HEK293 (cell line): ENCODE measurements at regions not wholly inside any gene's neighbourhood (a gene's known extent, or its start where the extent isn't known, plus 50 kb on each side); places are given as distances from the start of the nearest gene placed in this dataset.

Source experiments
- CTCF ChIA-PET: fragments of 350-600 bp; formaldehyde crosslinking; extraction: SDS; loops from one replicate; lab custom pipeline; 2021; ENCODE audit warnings: antibody characterized with exemption; lab: Yijun Ruan, JAX
- POLR2A ChIA-PET: fragments of 300-600 bp; formaldehyde crosslinking; extraction: SDS; loops from one replicate; lab custom pipeline; 2020; ENCODE audit warnings: antibody characterized with exemption, inconsistent platforms; lab: Yijun Ruan, JAX
- H3K27ac ChIP-seq: fragments of 200-500 bp; sonication (Bioruptor generic); 2 replicates; pipeline ENCODE4 v1.5.1; 2014; ENCODE audit warnings: low read depth, low read length, control low read depth, inconsistent platforms; ENCODE audit errors: extremely low read depth
- H3K36me3 ChIP-seq, 2 experiments: fragments of 200-500 bp in 1 of 2; sonication (Bioruptor generic) in 1 of 2; 1 replicate in 1 of 2; 2 replicates in 1 of 2; pipeline ENCODE4 v1.5.1; 2014 to 2017; ENCODE audit warnings: inconsistent platforms in 2 of 2, low read length in 2 of 2; ENCODE audit not compliant: control insufficient read depth in 2 of 2, insufficient read depth in 1 of 2
- H3K4me1 ChIP-seq: fragments of 200-500 bp; sonication (Bioruptor generic); 2 replicates; pipeline ENCODE4 v1.5.1; 2014; ENCODE audit warnings: mild to moderate bottlenecking, low read length, inconsistent platforms; ENCODE audit not compliant: control insufficient read depth, insufficient read depth
- H3K4me3 ChIP-seq: 2 replicates; pipeline ENCODE4 v1.5.1; 2011; ENCODE audit warnings: low read depth, mild to moderate bottlenecking, control low read depth, low read length, moderate library complexity
- H3K9me3 ChIP-seq: fragments of 200-500 bp; sonication (Bioruptor generic); 2 replicates; pipeline ENCODE4 v1.5.1; 2014; ENCODE audit warnings: low read depth, low read length, inconsistent platforms; ENCODE audit not compliant: control insufficient read depth, insufficient read depth
- HOXD13 ChIP-seq: sonication (generic); formaldehyde crosslinking; IDR thresholded peaks from 2 replicates; pipeline ENCODE4 v1.8.0; 2022; ENCODE audit warnings: missing genetic modification reagents, borderline replicate concordance
- KLF8 ChIP-seq: fragments of 450-650 bp; formaldehyde crosslinking; IDR thresholded peaks from 2 replicates; pipeline ENCODE4 v1.5.1; 2016; ENCODE audit warnings: missing biosample characterization, missing genetic modification characterization
- OVOL3 ChIP-seq: fragments of 450-650 bp; formaldehyde crosslinking; IDR thresholded peaks from 2 replicates; pipeline ENCODE4 v1.5.1; 2016; ENCODE audit warnings: missing biosample characterization, missing genetic modification characterization
- PRDM6 ChIP-seq: fragments of 450-650 bp; formaldehyde crosslinking; IDR thresholded peaks from 2 replicates; pipeline ENCODE4 v1.5.1; 2017; ENCODE audit warnings: missing biosample characterization, missing genetic modification characterization
- YY1 ChIP-seq: fragments of 450-650 bp; formaldehyde crosslinking; IDR thresholded peaks from 2 replicates; pipeline ENCODE4 v1.5.1; 2018; ENCODE audit warnings: missing biosample characterization, missing genetic modification characterization
- ZBTB10 ChIP-seq: fragments of 450-650 bp; formaldehyde crosslinking; IDR thresholded peaks from 2 replicates; pipeline ENCODE4 v1.5.1; 2016; ENCODE audit warnings: missing biosample characterization, missing genetic modification characterization
- ZBTB21 ChIP-seq: fragments of 450-650 bp; formaldehyde crosslinking; IDR thresholded peaks from 2 replicates; pipeline ENCODE4 v1.5.1; 2017; ENCODE audit warnings: missing biosample characterization, missing genetic modification characterization
- ZFHX2 ChIP-seq: fragments of 450-650 bp; formaldehyde crosslinking; conservative IDR thresholded peaks from 2 replicates; pipeline ENCODE4 v1.5.1; 2016; ENCODE audit warnings: missing biosample characterization, missing genetic modification characterization
- ZNF148 ChIP-seq: fragments of 450-650 bp; formaldehyde crosslinking; IDR thresholded peaks from 2 replicates; pipeline ENCODE4 v1.5.0; 2017; ENCODE audit warnings: missing biosample characterization, missing genetic modification characterization, borderline replicate concordance
- ZNF175 ChIP-seq: fragments of 450-650 bp; formaldehyde crosslinking; IDR thresholded peaks from 2 replicates; pipeline ENCODE4 v1.5.1; 2016; ENCODE audit warnings: missing biosample characterization, missing genetic modification characterization
- ZNF202 ChIP-seq: fragments of 450-650 bp; formaldehyde crosslinking; IDR thresholded peaks from 2 replicates; pipeline ENCODE4 v1.5.1; 2016; ENCODE audit warnings: missing biosample characterization, missing genetic modification characterization, borderline replicate concordance
- ZNF248 ChIP-seq: fragments of 450-650 bp; formaldehyde crosslinking; IDR thresholded peaks from 2 replicates; pipeline ENCODE4 v1.5.1; 2017; ENCODE audit warnings: missing biosample characterization, missing genetic modification characterization
- ZNF302 ChIP-seq: fragments of 450-650 bp; formaldehyde crosslinking; IDR thresholded peaks from 2 replicates; pipeline ENCODE4 v1.5.1; 2016; ENCODE audit warnings: missing biosample characterization, missing genetic modification characterization, low read depth
- ZNF350 ChIP-seq: fragments of 450-650 bp; formaldehyde crosslinking; IDR thresholded peaks from 2 replicates; pipeline ENCODE4 v1.5.0; 2017; ENCODE audit warnings: missing biosample characterization, mild to moderate bottlenecking, missing genetic modification characterization
- ZNF488 ChIP-seq: fragments of 450-650 bp; formaldehyde crosslinking; IDR thresholded peaks from 2 replicates; pipeline ENCODE4 v1.5.1; 2016; ENCODE audit warnings: missing biosample characterization, missing genetic modification characterization
- ZNF530 ChIP-seq: fragments of 450-650 bp; formaldehyde crosslinking; IDR thresholded peaks from 2 replicates; pipeline ENCODE4 v1.5.1; 2016; ENCODE audit warnings: low read depth, missing biosample characterization, missing genetic modification characterization
- ZNF585B ChIP-seq: fragments of 450-650 bp; formaldehyde crosslinking; IDR thresholded peaks from 2 replicates; pipeline ENCODE4 v1.5.1; 2016; ENCODE audit warnings: missing biosample characterization, missing genetic modification characterization
- ZNF785 ChIP-seq: fragments of 450-650 bp; formaldehyde crosslinking; IDR thresholded peaks from 2 replicates; pipeline ENCODE4 v1.5.1; 2016; ENCODE audit warnings: missing biosample characterization, missing genetic modification characterization

- no peak for TF ChIP-seq ZNF488 (tag by site-specific recombination)
Measured at GRCh38 chr18:37710726-37711125, 145.1 kb upstream of the CELF4 start (continued).

- Histone ChIP-seq H3K27ac (no peak overlapping the region), H3K9me3 (no peaks in the 10 kb centered on the region), H3K36me3 (no peaks in the 10 kb centered on the region), H3K4me1 (no peaks in the 10 kb centered on the region), H3K4me3 (no peak overlapping the region)
- CTCF ChIA-PET: no interaction called here
- TF ChIP-seq ZNF302: no peak
- no peak for TF ChIP-seq ZNF202 (tag by site-specific recombination)
- TF ChIP-seq ZBTB10 (tag by site-specific recombination): no peak
- TF ChIP-seq OVOL3 (tag by site-specific recombination): no peak
- TF ChIP-seq ZNF530 (tag by site-specific recombination): no peak
- no peak for TF ChIP-seq HOXD13
- TF ChIP-seq ZNF350 (tag by site-specific recombination): no peak
- TF ChIP-seq ZNF785 (tag by site-specific recombination): no peak
- TF ChIP-seq ZNF148 (tag by site-specific recombination): no peak
- no peak for TF ChIP-seq ZNF248 (tag by site-specific recombination)
- POLR2A ChIA-PET: no interaction called here
Measured at GRCh38 chr18:37709740-37710139, 144.1 kb upstream of the CELF4 start.

- TF ChIP-seq ZNF585B (tag by site-specific recombination) (no peak), YY1 (tag by site-specific recombination) (no peak), ZFHX2 (tag by site-specific recombination) (no peak), ZBTB21 (tag by site-specific recombination) (no peak)
- Histone ChIP-seq H3K27ac (no peak overlapping the region), H3K4me1 (no peaks in the 10 kb centered on the region), H3K9me3 (no peaks in the 10 kb centered on the region), H3K4me3 (no peak overlapping the region), H3K36me3 (no peaks in the 10 kb centered on the region)
- POLR2A ChIA-PET: no interaction called here
- CTCF ChIA-PET: no interaction called here
Measured at GRCh38 chr18:37705016-37705415, 139.4 kb upstream of the CELF4 start.

- TF ChIP-seq PRDM6 (tag by site-specific recombination): no peak
- no peak for TF ChIP-seq ZBTB10 (tag by site-specific recombination)
- no peak for TF ChIP-seq ZNF302
- TF ChIP-seq ZNF175 (tag by site-specific recombination): no peak
- no peak for TF ChIP-seq KLF8 (tag by site-specific recombination)
- Histone ChIP-seq H3K36me3 (no peaks in the 10 kb centered on the region), H3K9me3 (no peaks in the 10 kb centered on the region), H3K4me3 (no peak overlapping the region), H3K27ac (no peak overlapping the region), H3K4me1 (no peaks in the 10 kb centered on the region)
- CTCF ChIA-PET: no interaction called here
- POLR2A ChIA-PET: no interaction called here
Measured at GRCh38 chr18:37702841-37703240, 137.2 kb upstream of the CELF4 start.
